Glomerular visceral epithelial cell (primary cell): ENCODE measurements at regions not wholly inside any gene's neighbourhood (a gene's known extent, or its start where the extent isn't known, plus 50 kb on each side); places are given as distances from the start of the nearest gene placed in this dataset.

Experiments
- DNase-seq: peaks from one replicate; pipeline ENCODE4 v3.0.0-alpha.2; 2016; ENCODE audit errors: extremely low spot score

DNA sequence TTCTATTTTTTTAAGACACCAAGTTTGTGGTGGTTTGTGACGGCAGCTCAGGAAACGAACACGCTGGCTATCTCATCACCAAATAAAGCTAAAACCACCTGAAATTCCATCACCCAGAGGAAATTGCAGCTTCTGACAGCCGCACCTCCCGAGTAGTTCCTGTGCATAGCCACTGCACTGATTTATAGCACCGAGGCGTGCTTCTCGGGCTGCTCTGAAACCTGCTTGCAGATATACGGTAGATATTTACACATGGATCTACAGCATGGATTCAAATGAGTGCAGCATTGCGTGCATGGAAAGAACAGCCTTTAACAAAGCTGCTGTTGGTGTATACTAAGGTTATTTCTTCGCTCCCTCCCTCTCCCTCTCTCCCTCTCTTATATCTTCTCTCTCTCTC is 153.8 kb downstream of the PHF2 start:
- no peak for DNase-seq
